ENCODE measurements at regions not wholly inside any gene's neighbourhood (a gene's known extent, or its start where the extent isn't known, plus 50 kb on each side); places are given as distances from the start of the nearest gene placed in this dataset.

DNA sequence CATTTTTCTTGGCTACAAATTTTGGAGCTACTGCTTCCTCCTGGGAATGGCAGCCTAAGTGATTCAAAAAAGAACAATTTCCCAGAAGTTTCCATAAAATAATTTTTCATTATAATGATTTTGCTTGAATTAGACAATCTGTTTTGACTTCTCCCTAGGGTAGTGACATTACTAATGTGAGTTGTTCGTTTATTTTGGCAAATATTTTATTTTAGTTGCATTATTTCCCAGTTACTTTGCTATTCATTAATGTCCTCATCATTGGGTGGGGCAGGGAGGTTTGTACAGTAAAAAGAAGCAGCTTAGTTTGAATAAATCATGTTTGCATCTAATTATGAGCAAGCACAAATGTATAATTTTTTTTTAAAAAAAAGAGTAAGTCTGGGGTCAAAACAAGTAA is 686.6 kb downstream of the ROBO2 start:
- TF ChIP-seq, protein P1, sequence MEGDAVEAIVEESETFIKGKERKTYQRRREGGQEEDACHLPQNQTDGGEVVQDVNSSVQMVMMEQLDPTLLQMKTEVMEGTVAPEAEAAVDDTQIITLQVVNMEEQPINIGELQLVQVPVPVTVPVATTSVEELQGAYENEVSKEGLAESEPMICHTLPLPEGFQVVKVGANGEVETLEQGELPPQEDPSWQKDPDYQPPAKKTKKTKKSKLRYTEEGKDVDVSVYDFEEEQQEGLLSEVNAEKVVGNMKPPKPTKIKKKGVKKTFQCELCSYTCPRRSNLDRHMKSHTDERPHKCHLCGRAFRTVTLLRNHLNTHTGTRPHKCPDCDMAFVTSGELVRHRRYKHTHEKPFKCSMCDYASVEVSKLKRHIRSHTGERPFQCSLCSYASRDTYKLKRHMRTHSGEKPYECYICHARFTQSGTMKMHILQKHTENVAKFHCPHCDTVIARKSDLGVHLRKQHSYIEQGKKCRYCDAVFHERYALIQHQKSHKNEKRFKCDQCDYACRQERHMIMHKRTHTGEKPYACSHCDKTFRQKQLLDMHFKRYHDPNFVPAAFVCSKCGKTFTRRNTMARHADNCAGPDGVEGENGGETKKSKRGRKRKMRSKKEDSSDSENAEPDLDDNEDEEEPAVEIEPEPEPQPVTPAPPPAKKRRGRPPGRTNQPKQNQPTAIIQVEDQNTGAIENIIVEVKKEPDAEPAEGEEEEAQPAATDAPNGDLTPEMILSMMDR (IDR thresholded peaks at IDR 0.05; ENCODE audit: insufficient read depth, low read length, poor library complexity, severe bottlenecking): no peak
- no peak for TF ChIP-seq EZH2phosphoT487 (conservative IDR thresholded peaks at IDR 0.05; ENCODE audit: low read length)
